EH (cell line): ENCODE measurements at regions not wholly inside any gene's neighbourhood (a gene's known extent, or its start where the extent isn't known, plus 50 kb on each side); places are given as distances from the start of the nearest gene placed in this dataset.
A peak's percentile ranks its signal among the peaks of the same experiment; 100 is the strongest.
"Not testable (repeated sequence)": the region's sequence is repeated elsewhere in the genome, so short reads cannot be mapped to it uniquely, and the experiment has no call there.

Source experiments
- DNase-seq: peaks from one replicate; pipeline ENCODE4 v3.0.0-alpha.2; 2015; ENCODE audit warnings: low read depth

GRCh38 chr4:99763635-99764101 is 53.0 kb upstream of the DAPP1 start:
- peak; percentile 89 for DNase-seq

- DNase-seq, result no peak
Observed at GRCh38 chr4:99762728-99763127, 53.9 kb upstream of the DAPP1 start.

DNA sequence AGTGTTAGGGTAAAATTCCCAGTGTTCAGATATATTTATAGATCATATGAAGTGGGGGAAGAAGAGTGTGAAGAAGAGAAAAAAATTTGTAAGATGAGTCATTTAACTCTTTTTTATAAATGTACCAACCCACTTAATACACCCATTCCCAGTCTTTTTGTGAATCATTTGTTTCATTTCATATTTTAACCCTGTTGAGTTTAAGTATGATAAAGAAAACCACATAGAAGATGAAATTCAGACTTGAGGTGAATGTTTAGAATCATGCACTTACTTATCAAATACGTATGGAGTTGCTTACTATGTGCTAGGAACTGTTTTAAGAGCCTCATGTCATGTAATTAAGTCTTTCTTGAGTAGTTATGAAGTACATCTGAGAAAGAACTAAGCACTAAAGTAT is 56.6 kb upstream of the DAPP1 start:
- DNase-seq, result peak; percentile 1

DNA sequence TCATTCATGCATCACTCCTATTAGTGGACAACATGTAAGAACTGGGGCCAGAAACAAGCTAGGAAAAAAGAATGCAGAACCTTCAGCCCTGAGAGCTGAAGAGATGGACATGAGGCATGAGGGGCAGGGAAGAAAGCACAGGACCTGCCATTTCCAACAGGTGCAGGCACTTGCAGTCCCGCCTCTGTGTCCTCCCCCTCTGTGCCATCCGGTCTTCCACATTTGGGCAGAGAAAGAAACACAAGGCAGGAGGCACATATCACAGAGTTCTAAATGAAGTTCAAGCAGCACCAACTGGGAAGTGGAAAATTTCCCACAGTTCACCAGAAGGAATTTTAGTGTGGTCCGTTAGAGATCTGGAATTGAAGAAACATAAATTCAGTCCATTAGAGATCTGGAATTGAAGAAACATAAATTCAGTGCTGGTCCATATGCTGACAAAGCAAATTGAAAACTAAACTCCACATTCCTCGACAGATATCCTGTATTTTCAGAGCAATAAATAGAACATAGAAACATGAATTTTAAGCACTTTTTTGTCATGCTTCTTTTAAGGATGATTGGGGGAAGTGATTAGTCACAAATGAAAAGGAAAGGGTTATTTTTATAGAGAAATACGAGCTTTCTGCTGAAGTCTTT is 57.2 kb upstream of the DAPP1 start:
- no peak for DNase-seq

GRCh38 chr4:99755223-99755944 is 61.2 kb upstream of the DAPP1 start:
- peak; percentile 14 for DNase-seq

- peak; percentile 6 for DNase-seq
Observed at GRCh38 chr4:99754756-99755155, 61.9 kb upstream of the DAPP1 start.

DNA sequence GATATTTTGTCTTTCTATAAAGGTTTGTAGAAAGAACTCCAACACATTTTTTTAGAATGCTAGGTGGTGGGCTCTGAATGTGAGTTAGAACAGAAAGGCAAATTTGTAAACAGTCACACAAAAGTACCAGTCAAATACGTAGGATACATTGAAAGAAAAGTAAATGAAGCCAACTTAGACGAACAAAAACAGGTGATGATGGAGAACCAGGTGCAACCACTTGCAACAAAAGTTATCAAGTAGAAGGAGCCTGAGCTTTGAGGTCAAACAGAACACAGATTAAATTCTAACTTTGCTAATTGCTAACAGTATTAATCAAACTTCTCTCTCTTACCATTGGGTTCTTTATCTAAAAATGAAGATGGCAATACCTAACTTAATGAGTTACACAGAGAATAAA is 62.7 kb upstream of the DAPP1 start:
- DNase-seq, result no peak

GRCh38 chr4:99749445-99750391 is 66.9 kb upstream of the DAPP1 start:
- DNase-seq, result no peak

- no peak for DNase-seq
Observed at GRCh38 chr4:99746443-99746842, 70.2 kb upstream of the DAPP1 start.

DNA sequence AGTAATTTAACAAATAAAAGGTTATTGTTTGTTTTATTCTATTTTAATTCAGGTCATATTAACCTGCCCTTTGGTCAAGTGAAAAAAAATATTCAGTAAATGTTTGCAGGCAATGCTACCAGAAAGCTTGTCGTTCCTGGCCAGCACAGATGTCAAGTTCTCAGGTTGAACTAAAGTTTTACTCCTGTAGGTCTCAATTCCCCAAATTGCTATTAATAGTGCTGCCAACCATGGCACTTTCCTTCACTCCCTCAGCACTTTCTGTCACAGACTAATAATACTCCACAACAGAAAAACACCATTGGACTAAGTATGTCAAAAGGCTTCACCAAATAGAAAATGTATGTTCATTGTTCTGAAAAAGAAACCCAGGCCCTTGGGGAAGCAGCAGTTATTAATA is 79.2 kb upstream of the C4orf54 start:
- DNase-seq, result no peak

- DNase-seq, result no peak
Observed at GRCh38 chr4:99735822-99736221, 78.2 kb upstream of the C4orf54 start.

DNA sequence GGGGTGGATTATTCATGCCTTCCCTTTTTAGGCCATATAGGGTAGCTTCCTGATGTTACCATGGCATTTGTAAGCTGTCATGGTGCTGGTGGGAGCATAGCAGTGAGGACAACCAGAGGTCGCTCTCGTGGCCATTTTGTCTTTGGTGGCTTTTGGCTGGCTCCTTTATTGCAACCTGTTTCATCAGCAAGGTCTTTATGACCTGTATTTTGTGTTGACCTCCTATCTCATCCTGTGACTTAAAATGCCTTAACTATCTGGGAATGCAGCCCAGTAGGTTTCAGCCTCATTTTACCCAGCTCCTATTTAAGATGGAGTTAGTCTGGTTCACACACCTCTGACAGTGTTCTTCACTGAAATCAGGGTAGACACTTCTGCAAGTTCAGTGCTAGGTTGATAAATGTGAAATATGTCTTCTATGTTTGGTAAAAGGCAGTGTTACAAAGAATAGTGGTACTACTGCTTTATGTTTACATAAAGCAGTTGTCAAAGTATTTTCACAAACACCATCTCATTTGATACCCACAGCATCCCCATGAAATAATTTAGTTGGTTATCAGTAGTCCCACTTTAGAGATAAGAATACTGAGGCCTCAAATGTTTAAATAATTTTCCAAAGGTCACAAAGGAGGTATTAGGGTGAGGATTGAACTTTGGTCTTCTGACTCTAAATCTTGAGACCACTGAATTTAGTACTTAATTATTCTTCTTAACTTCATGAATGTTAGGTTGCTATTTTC is 77.1 kb upstream of the C4orf54 start:
- DNase-seq, result no peak

- DNase-seq, result not testable (repeated sequence)
Observed at GRCh38 chr4:99733455-99733854, 75.8 kb upstream of the C4orf54 start.

- no peak for DNase-seq
Observed at GRCh38 chr4:99729186-99729585, 71.6 kb upstream of the C4orf54 start.

DNA sequence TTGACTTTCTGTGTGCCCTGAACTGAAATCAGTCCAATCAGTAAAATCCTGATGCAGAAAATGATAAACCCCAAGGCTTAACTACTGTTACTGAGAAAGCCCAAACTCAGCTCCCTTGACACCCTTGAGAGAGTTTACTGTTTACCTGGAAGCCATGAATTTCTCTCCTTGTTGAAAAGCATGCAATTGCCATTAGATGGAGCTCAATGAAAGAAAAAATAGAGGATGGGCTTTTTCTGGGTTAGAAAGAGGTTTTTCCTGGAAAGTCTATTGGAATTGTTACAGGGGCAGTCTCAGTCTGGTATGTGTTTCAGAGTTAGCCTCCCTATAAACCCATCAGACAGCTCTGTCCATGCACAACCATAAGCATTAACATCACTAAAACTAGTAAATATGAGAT is 66.4 kb upstream of the C4orf54 start:
- DNase-seq, result no peak

DNA sequence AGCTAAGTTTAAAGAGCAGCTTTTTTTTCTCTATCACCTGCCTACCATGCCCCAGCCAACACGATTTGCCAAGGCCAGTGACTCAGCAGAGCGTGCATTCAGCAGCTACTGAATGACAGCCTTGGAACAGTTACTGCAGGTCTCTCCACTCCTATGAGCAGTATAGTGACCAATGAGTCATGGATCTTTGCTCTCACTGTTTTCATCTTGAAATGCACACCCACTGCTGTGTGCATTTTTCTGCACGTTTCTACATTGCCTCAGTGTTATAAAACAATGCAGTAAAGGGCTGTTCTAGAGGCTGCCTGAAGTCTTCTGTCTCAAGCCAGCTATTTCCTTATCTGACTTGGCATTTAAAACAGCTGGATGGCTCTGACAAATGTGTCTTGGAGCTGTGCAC is 66.0 kb upstream of the C4orf54 start:
- peak; percentile 54 for DNase-seq

DNA sequence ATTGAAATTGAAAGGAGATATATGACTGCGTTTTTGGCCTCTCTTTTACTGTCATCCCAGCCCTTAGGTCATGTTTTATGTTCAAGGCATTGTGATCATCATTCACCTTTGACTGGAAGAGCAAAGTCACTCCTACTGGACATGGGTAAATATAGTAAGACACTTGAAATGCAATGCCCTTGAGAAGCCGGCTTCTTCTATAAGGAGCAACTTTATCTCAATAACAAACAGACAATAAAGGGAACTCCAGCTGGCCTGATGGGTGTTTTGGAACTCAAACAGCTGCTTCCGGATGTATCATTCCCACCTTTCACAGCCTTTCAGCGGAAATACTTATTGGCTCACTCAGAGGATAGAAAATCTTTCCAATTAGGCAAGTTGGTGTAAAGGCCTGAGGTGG is 65.1 kb upstream of the C4orf54 start:
- DNase-seq, result no peak

- no peak for DNase-seq
Observed at GRCh38 chr4:99722006-99722405, 64.4 kb upstream of the C4orf54 start.

DNA sequence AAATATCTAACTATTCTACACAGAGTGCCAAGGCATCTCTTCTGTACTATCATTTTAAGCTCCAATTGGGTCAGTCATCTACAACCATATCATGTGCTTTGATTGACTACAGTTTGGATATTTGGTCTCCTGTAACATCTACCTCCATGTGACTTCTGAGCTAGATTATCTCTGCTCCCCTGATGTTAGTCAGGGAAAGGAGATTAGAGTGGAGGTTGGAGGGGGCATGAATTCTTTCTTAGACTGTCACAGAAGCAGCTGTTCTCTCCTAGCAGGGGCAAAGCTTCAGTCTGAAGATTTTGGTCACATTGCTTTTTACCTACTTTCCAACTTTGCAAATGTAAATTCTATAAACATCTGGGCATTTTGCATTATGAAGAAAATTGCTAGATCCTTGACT is 62.6 kb upstream of the C4orf54 start:
- no peak for DNase-seq

DNA sequence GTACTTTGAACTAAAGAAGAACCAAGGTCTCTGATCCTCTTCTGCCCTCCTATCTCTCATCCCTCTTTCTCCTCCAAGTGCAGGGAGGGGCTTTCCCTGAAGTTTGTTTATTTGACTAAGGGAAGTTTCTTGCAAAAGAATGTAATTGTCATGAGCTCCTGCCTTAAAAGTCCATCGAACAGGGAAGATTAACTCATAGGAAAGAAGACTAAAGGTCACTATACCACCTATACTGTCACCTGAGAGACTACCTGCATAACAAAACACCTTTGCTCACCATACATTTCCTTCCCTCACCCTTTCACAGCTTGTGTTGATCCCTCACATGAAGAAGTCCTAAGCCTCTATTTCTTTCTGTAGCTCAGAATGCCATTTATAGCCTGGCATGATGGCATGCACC is 59.4 kb upstream of the C4orf54 start:
- DNase-seq, result no peak

DNA sequence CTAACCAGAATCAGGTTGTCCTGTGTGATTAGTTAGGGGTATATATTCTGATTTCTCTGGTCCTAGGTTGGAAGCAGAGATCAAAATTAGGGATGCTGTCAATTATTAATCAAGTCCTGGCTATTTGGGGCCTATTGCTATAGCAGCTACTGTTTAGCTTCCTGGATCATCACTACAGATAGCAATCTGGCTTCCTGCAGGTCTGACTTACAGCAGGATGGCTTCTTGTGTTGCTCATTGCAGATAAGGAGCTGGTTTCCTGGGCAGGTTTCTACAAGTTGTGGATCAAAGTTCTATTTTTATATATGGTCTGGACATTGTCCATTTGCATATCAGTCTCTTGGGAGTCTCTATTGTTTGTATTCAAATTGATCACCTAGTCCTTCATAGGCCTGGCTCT is 57.7 kb upstream of the C4orf54 start:
- DNase-seq, result no peak

GRCh38 chr4:99714179-99714578 is 56.6 kb upstream of the C4orf54 start:
- no peak for DNase-seq
